NCI-H1048 (cell line): ENCODE measurements at regions not wholly inside any gene's neighbourhood (a gene's known extent, or its start where the extent isn't known, plus 50 kb on each side); places are given as distances from the start of the nearest gene placed in this dataset.

Experiments
- DNase-seq: peaks from one replicate; lab custom pipeline; 2025; lab: John Stamatoyannopoulos, UW

GRCh38 chr7:47147213-47147631 is 434.7 kb downstream of the TNS3 start:
- DNase-seq, result no peak

GRCh38 chr7:47145982-47146381 is 435.9 kb downstream of the TNS3 start:
- no peak for DNase-seq

- DNase-seq, result no peak
Measured at GRCh38 chr7:47145186-47145725, 436.7 kb downstream of the TNS3 start.

GRCh38 chr7:47143339-47143738 is 438.6 kb downstream of the TNS3 start:
- DNase-seq, result no peak

GRCh38 chr7:47142867-47143175 is 439.1 kb downstream of the TNS3 start:
- DNase-seq, result no peak

GRCh38 chr7:47142169-47142866 is 439.6 kb downstream of the TNS3 start:
- no peak for DNase-seq

- no peak for DNase-seq
Measured at GRCh38 chr7:47132471-47132870, 449.4 kb downstream of the TNS3 start.

- no peak for DNase-seq
Measured at GRCh38 chr7:47128700-47129099, 453.2 kb downstream of the TNS3 start.

GRCh38 chr7:47125529-47125928 is 456.4 kb downstream of the TNS3 start:
- DNase-seq, result no peak

- no peak for DNase-seq
Measured at GRCh38 chr7:47119261-47119865, 462.5 kb downstream of the TNS3 start.

GRCh38 chr7:47104206-47104549 is 477.7 kb downstream of the TNS3 start:
- DNase-seq, result no peak

- no peak for DNase-seq
Measured at GRCh38 chr7:47103498-47104205, 478.3 kb downstream of the TNS3 start.

GRCh38 chr7:47102331-47102841 is 479.5 kb downstream of the TNS3 start:
- no peak for DNase-seq

- DNase-seq, result no peak
Measured at GRCh38 chr7:47100817-47101435, 481.0 kb downstream of the TNS3 start.

- no peak for DNase-seq
Measured at GRCh38 chr7:47100148-47100816, 481.6 kb downstream of the TNS3 start.

GRCh38 chr7:47097431-47097830 is 484.5 kb downstream of the TNS3 start:
- no peak for DNase-seq

- DNase-seq, result no peak
Measured at GRCh38 chr7:47095946-47096345, 486.0 kb downstream of the TNS3 start.

GRCh38 chr7:47094462-47094861 is 487.4 kb downstream of the TNS3 start:
- no peak for DNase-seq

- DNase-seq, result no peak
Measured at GRCh38 chr7:47093320-47094234, 488.3 kb downstream of the TNS3 start.

GRCh38 chr7:47092336-47092735 is 489.6 kb downstream of the TNS3 start:
- no peak for DNase-seq

- no peak for DNase-seq
Measured at GRCh38 chr7:47091141-47091540, 490.8 kb downstream of the TNS3 start.
